ENCODE measurements at regions not wholly inside any gene's neighbourhood (a gene's known extent, or its start where the extent isn't known, plus 50 kb on each side); places are given as distances from the start of the nearest gene placed in this dataset.

GRCh38 chr20:6519556-6519955, 247.9 kb upstream of the BMP2 start:
- Histone ChIP-seq H3K79me1 (ENCODE audit: low read depth, low read length) (no peaks in the 10 kb centered on the region), H3K36me3 (replicated peaks in 1 of 2; ENCODE audit: control insufficient read depth in 2 of 2, insufficient read depth in 2 of 2, low read length in 2 of 2) (no peaks in the 10 kb centered on the region), H3K18ac (ENCODE audit: low read length) (no peak overlapping the region), H3K4ac (ENCODE audit: low read length) (no peak overlapping the region), H2BK15ac (ENCODE audit: low read length) (no peak overlapping the region), H2BK120ac (ENCODE audit: low read depth, low read length) (no peak overlapping the region), H3K4me1 (ENCODE audit: control insufficient read depth in 2 of 2, insufficient read depth in 1 of 2, low read depth in 1 of 2, low read length in 2 of 2) (no peaks in the 10 kb centered on the region), H3K27ac (replicated peaks; ENCODE audit: low read length) (no peak overlapping the region), H3K9me3 (replicated peaks in 1 of 2; ENCODE audit: control insufficient read depth in 2 of 2, insufficient read depth in 1 of 2, low read depth in 1 of 2, low read length in 2 of 2) (no peaks in the 10 kb centered on the region), H2AK5ac (ENCODE audit: low read depth, low read length) (no peak overlapping the region), H3K14ac (ENCODE audit: low read length) (no peak overlapping the region), H3K4me2 (ENCODE audit: insufficient read depth, low read length, poor library complexity, severe bottlenecking) (no peak overlapping the region), H3K27me3 (ENCODE audit: control insufficient read depth in 3 of 3, insufficient read depth in 3 of 3, low read depth in 1 of 3, low read length in 3 of 3) (no peaks in the 10 kb centered on the region), H3K23ac (ENCODE audit: low read depth, low read length, poor library complexity) (no peak overlapping the region), H3K4me3 (ENCODE audit: low read length in 2 of 2) (no peak overlapping the region), H4K8ac (ENCODE audit: low read depth, low read length) (no peak overlapping the region), H2AFZ (ENCODE audit: low read length) (no peak overlapping the region), H2BK5ac (ENCODE audit: low read length) (no peak overlapping the region), H4K91ac (ENCODE audit: low read depth, low read length, poor library complexity) (no peak overlapping the region), H2BK12ac (ENCODE audit: low read length) (no peak overlapping the region), H3K9ac (ENCODE audit: low read depth, low read length, poor library complexity) (no peak overlapping the region)
- WGBS, 2 donors (ENCODE audit: extremely low coverage in 2 of 2, insufficient read length in 2 of 2, insufficient replicate concordance in 1 of 2) = no CpG with 5 or more reads among the region's 1 CpG
- no peak for DNase-seq (ENCODE audit: low spot score)

DNA sequence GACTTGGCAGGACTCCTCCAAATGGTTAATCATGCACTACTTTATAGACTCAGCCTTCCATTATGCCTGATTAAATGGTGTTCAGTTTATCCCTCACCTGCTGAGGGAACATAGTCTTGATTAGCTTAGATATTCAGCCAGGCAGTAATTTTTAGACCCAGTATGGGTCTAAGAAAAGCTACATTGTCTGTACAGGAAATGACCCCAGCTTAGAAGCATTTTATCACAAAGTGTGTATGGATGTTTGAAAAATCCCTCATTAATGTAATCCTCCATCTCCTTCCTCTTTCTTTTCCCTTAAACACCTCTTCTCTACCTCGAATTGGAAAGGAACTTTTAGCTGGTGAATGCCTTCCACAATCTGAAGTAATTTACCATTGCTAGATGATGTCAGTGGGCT, 252.2 kb upstream of the BMP2 start:
- no peak overlapping the region for H2BK5ac ChIP-seq (ENCODE audit: low read length)
- H3K9me3 ChIP-seq (replicated peaks in 1 of 2; ENCODE audit: control insufficient read depth in 2 of 2, insufficient read depth in 1 of 2, low read depth in 1 of 2, low read length in 2 of 2) = no peaks in the 10 kb centered on the region
- H2BK12ac ChIP-seq (ENCODE audit: low read length) = no peak overlapping the region
- no peak overlapping the region for H4K8ac ChIP-seq (ENCODE audit: low read depth, low read length)
- no peak overlapping the region for H2BK120ac ChIP-seq (ENCODE audit: low read depth, low read length)
- WGBS, 2 donors (ENCODE audit: extremely low coverage in 2 of 2, insufficient read length in 2 of 2, insufficient replicate concordance in 1 of 2) = no CpG with 5 or more reads among the region's 1 CpG
- H2AK5ac ChIP-seq (ENCODE audit: low read depth, low read length) = no peak overlapping the region
- no peak overlapping the region for H3K27ac ChIP-seq (replicated peaks; ENCODE audit: low read length)
- H4K91ac ChIP-seq (ENCODE audit: low read depth, low read length, poor library complexity) = no peak overlapping the region
- no peak overlapping the region for H3K4ac ChIP-seq (ENCODE audit: low read length)
- H3K18ac ChIP-seq (ENCODE audit: low read length) = no peak overlapping the region
- no peaks in the 10 kb centered on the region for H3K27me3 ChIP-seq (ENCODE audit: control insufficient read depth in 3 of 3, insufficient read depth in 3 of 3, low read depth in 1 of 3, low read length in 3 of 3)
- DNase-seq (ENCODE audit: low spot score) = no peak
- H3K23ac ChIP-seq (ENCODE audit: low read depth, low read length, poor library complexity) = no peak overlapping the region
- no peak overlapping the region for H2AFZ ChIP-seq (ENCODE audit: low read length)
- no peak overlapping the region for H3K4me2 ChIP-seq (ENCODE audit: insufficient read depth, low read length, poor library complexity, severe bottlenecking)
- no peaks in the 10 kb centered on the region for H3K79me1 ChIP-seq (ENCODE audit: low read depth, low read length)
- H2BK15ac ChIP-seq (ENCODE audit: low read length) = no peak overlapping the region
- no peak overlapping the region for H3K14ac ChIP-seq (ENCODE audit: low read length)
- H3K4me3 ChIP-seq (ENCODE audit: low read length in 2 of 2) = no peak overlapping the region
- no peak overlapping the region for H3K9ac ChIP-seq (ENCODE audit: low read depth, low read length, poor library complexity)
- H3K4me1 ChIP-seq (ENCODE audit: control insufficient read depth in 2 of 2, insufficient read depth in 1 of 2, low read depth in 1 of 2, low read length in 2 of 2) = no peaks in the 10 kb centered on the region
- no peaks in the 10 kb centered on the region for H3K36me3 ChIP-seq (replicated peaks in 1 of 2; ENCODE audit: control insufficient read depth in 2 of 2, insufficient read depth in 2 of 2, low read length in 2 of 2)

GRCh38 chr20:6513599-6513998, 253.9 kb upstream of the BMP2 start:
- H2BK120ac ChIP-seq (ENCODE audit: low read depth, low read length) = no peak overlapping the region
- no peak overlapping the region for H3K4me3 ChIP-seq (ENCODE audit: low read length in 2 of 2)
- H4K8ac ChIP-seq (ENCODE audit: low read depth, low read length) = no peak overlapping the region
- no peak overlapping the region for H4K91ac ChIP-seq (ENCODE audit: low read depth, low read length, poor library complexity)
- no peaks in the 10 kb centered on the region for H3K79me1 ChIP-seq (ENCODE audit: low read depth, low read length)
- peaks cover 0 to 3% (median 0%) of the 10 kb centered on the region in 3 experiments for H3K27me3 ChIP-seq (ENCODE audit: control insufficient read depth in 3 of 3, insufficient read depth in 3 of 3, low read depth in 1 of 3, low read length in 3 of 3)
- WGBS, 2 donors (ENCODE audit: extremely low coverage in 2 of 2, insufficient read length in 2 of 2, insufficient replicate concordance in 1 of 2) = no CpG with 5 or more reads among the region's 6 CpGs
- no peaks in the 10 kb centered on the region for H3K36me3 ChIP-seq (replicated peaks in 1 of 2; ENCODE audit: control insufficient read depth in 2 of 2, insufficient read depth in 2 of 2, low read length in 2 of 2)
- H3K4me2 ChIP-seq (ENCODE audit: insufficient read depth, low read length, poor library complexity, severe bottlenecking) = no peak overlapping the region
- H3K4me1 ChIP-seq (ENCODE audit: control insufficient read depth in 2 of 2, insufficient read depth in 1 of 2, low read depth in 1 of 2, low read length in 2 of 2) = no peaks in the 10 kb centered on the region
- no peak overlapping the region for H3K4ac ChIP-seq (ENCODE audit: low read length)
- H2AK5ac ChIP-seq (ENCODE audit: low read depth, low read length) = no peak overlapping the region
- H3K14ac ChIP-seq (ENCODE audit: low read length) = no peak overlapping the region
- H2AFZ ChIP-seq (ENCODE audit: low read length) = no peak overlapping the region
- DNase-seq (ENCODE audit: low spot score) = no peak
- no peak overlapping the region for H3K18ac ChIP-seq (ENCODE audit: low read length)
- H2BK5ac ChIP-seq (ENCODE audit: low read length) = no peak overlapping the region
- no peak overlapping the region for H3K27ac ChIP-seq (replicated peaks; ENCODE audit: low read length)
- H3K9ac ChIP-seq (ENCODE audit: low read depth, low read length, poor library complexity) = no peak overlapping the region
- peaks cover 0 to 2% of the 10 kb centered on the region in 2 donors for H3K9me3 ChIP-seq (replicated peaks in 1 of 2; ENCODE audit: control insufficient read depth in 2 of 2, insufficient read depth in 1 of 2, low read depth in 1 of 2, low read length in 2 of 2)
- no peak overlapping the region for H2BK12ac ChIP-seq (ENCODE audit: low read length)
- H3K23ac ChIP-seq (ENCODE audit: low read depth, low read length, poor library complexity) = no peak overlapping the region
- no peak overlapping the region for H2BK15ac ChIP-seq (ENCODE audit: low read length)

DNA sequence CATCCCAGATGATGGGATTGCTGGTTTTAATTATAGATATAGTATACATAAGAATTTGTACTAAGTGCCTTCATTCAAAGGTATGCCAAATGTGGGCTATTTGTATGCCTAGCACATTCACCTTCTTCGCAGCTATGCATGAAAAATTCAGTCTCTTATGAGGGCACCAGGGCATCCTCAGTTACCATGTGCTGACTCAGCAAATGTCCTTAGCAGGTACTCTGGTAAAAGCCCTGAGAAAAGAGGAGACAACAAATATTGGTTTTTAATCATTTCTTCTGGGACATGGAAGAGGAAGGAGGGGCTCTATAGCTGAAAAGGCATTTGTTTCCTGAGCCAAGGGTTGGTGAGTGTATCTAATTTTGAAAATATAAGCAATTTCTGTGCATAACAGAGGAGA, 258.1 kb upstream of the BMP2 start:
- no peak overlapping the region for H2BK15ac ChIP-seq (ENCODE audit: low read length)
- H3K4ac ChIP-seq (ENCODE audit: low read length) = no peak overlapping the region
- no peak overlapping the region for H3K4me2 ChIP-seq (ENCODE audit: insufficient read depth, low read length, poor library complexity, severe bottlenecking)
- DNase-seq (ENCODE audit: low spot score) = no peak
- no peak overlapping the region for H2AK5ac ChIP-seq (ENCODE audit: low read depth, low read length)
- H3K79me1 ChIP-seq (ENCODE audit: low read depth, low read length) = no peaks in the 10 kb centered on the region
- H3K36me3 ChIP-seq (replicated peaks in 1 of 2; ENCODE audit: control insufficient read depth in 2 of 2, insufficient read depth in 2 of 2, low read length in 2 of 2) = no peaks in the 10 kb centered on the region
- H3K23ac ChIP-seq (ENCODE audit: low read depth, low read length, poor library complexity) = no peak overlapping the region
- H2AFZ ChIP-seq (ENCODE audit: low read length) = no peak overlapping the region
- no peak overlapping the region for H2BK120ac ChIP-seq (ENCODE audit: low read depth, low read length)
- H3K4me3 ChIP-seq (ENCODE audit: low read length in 2 of 2) = no peak overlapping the region
- H2BK5ac ChIP-seq (ENCODE audit: low read length) = no peak overlapping the region
- peaks cover 0 to 3% (median 0%) of the 10 kb centered on the region in 3 experiments for H3K27me3 ChIP-seq (ENCODE audit: control insufficient read depth in 3 of 3, insufficient read depth in 3 of 3, low read depth in 1 of 3, low read length in 3 of 3)
- no peak overlapping the region for H3K14ac ChIP-seq (ENCODE audit: low read length)
- no peak overlapping the region for H3K9ac ChIP-seq (ENCODE audit: low read depth, low read length, poor library complexity)
- H2BK12ac ChIP-seq (ENCODE audit: low read length) = no peak overlapping the region
- H4K91ac ChIP-seq (ENCODE audit: low read depth, low read length, poor library complexity) = no peak overlapping the region
- no peak overlapping the region for H3K18ac ChIP-seq (ENCODE audit: low read length)
- peaks cover 0 to 2% of the 10 kb centered on the region in 2 donors for H3K9me3 ChIP-seq (replicated peaks in 1 of 2; ENCODE audit: control insufficient read depth in 2 of 2, insufficient read depth in 1 of 2, low read depth in 1 of 2, low read length in 2 of 2)
- no peak overlapping the region for H4K8ac ChIP-seq (ENCODE audit: low read depth, low read length)
- no CpG with 5 or more reads among the region's 1 CpG for WGBS, 2 donors (ENCODE audit: extremely low coverage in 2 of 2, insufficient read length in 2 of 2, insufficient replicate concordance in 1 of 2)
- no peak overlapping the region for H3K27ac ChIP-seq (replicated peaks; ENCODE audit: low read length)
- no peaks in the 10 kb centered on the region for H3K4me1 ChIP-seq (ENCODE audit: control insufficient read depth in 2 of 2, insufficient read depth in 1 of 2, low read depth in 1 of 2, low read length in 2 of 2)
